ENCODE measurements at regions not wholly inside any gene's neighbourhood (a gene's known extent, or its start where the extent isn't known, plus 50 kb on each side); places are given as distances from the start of the nearest gene placed in this dataset.

DNA sequence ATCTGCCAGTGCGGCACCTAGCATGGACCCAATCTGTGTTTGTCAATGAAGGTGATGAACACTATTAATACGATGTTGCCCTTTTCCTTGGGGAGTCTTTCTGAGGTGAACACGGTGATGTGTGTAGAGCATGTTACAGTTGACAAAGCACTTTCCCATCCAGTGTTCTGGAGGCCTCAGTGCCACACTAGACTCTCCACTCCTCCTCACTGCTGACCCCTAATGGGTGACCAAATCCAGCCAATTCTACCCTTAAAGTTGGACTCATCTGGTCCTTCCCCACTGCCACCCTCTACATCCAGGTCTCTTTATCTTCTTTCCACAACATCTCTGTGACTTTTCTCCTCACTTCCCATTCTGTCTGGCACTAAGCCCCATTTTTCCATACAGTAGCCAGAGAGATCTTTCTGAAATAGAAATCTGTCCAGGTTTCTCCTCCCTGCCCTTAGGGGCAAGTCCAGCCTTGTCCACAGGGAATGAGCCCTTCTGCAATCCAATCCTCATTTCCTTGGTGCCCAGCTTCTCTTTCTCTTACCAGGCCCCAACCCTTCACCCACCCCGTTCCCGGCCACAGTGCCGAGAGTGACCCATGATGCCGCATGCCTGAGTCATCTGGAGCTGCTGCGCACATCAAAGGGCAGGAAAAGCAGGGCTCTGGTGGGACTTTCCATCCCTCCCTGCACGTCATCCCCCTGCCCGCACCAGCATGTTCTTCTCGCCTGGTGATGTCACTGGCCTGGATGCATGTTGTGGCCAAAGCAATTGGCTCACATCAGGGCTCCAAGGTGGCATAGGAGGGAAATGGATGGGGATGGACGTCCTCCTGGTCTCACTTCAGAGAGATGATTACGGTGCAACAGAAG lies 64.2 kb downstream of the RASSF10 start:
- TF ChIP-seq, protein P1, sequence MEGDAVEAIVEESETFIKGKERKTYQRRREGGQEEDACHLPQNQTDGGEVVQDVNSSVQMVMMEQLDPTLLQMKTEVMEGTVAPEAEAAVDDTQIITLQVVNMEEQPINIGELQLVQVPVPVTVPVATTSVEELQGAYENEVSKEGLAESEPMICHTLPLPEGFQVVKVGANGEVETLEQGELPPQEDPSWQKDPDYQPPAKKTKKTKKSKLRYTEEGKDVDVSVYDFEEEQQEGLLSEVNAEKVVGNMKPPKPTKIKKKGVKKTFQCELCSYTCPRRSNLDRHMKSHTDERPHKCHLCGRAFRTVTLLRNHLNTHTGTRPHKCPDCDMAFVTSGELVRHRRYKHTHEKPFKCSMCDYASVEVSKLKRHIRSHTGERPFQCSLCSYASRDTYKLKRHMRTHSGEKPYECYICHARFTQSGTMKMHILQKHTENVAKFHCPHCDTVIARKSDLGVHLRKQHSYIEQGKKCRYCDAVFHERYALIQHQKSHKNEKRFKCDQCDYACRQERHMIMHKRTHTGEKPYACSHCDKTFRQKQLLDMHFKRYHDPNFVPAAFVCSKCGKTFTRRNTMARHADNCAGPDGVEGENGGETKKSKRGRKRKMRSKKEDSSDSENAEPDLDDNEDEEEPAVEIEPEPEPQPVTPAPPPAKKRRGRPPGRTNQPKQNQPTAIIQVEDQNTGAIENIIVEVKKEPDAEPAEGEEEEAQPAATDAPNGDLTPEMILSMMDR (IDR thresholded peaks at IDR 0.05): no peak
- TF ChIP-seq SIN3A (IDR thresholded peaks at IDR 0.05; ENCODE audit: borderline replicate concordance, insufficient read depth, low read depth, low read length): no peak
- TF ChIP-seq, protein P2, sequence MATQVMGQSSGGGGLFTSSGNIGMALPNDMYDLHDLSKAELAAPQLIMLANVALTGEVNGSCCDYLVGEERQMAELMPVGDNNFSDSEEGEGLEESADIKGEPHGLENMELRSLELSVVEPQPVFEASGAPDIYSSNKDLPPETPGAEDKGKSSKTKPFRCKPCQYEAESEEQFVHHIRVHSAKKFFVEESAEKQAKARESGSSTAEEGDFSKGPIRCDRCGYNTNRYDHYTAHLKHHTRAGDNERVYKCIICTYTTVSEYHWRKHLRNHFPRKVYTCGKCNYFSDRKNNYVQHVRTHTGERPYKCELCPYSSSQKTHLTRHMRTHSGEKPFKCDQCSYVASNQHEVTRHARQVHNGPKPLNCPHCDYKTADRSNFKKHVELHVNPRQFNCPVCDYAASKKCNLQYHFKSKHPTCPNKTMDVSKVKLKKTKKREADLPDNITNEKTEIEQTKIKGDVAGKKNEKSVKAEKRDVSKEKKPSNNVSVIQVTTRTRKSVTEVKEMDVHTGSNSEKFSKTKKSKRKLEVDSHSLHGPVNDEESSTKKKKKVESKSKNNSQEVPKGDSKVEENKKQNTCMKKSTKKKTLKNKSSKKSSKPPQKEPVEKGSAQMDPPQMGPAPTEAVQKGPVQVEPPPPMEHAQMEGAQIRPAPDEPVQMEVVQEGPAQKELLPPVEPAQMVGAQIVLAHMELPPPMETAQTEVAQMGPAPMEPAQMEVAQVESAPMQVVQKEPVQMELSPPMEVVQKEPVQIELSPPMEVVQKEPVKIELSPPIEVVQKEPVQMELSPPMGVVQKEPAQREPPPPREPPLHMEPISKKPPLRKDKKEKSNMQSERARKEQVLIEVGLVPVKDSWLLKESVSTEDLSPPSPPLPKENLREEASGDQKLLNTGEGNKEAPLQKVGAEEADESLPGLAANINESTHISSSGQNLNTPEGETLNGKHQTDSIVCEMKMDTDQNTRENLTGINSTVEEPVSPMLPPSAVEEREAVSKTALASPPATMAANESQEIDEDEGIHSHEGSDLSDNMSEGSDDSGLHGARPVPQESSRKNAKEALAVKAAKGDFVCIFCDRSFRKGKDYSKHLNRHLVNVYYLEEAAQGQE (IDR thresholded peaks at IDR 0.05; ENCODE audit: insufficient read depth in 1 of 2, low read depth in 2 of 2, low read length in 1 of 2): no peak
- TF ChIP-seq POLR2AphosphoS5 (IDR thresholded peaks at IDR 0.05; ENCODE audit: low read depth, low read length): no peak
- TF ChIP-seq TCF7L2 (IDR thresholded peaks at IDR 0.05; ENCODE audit: low read depth, low read length): no peak

All from Panc1 (cell line).